Colonic mucosa (tissue), 4 donors: ENCODE measurements at regions not wholly inside any gene's neighbourhood (a gene's known extent, or its start where the extent isn't known, plus 50 kb on each side); places are given as distances from the start of the nearest gene placed in this dataset.

ENCODE experiments used
- DNase-seq: peaks from one replicate; pipeline ENCODE4 v3.0.0-alpha.2; 2020
- H3K27ac ChIP-seq: fragments of 200-600 bp; one replicate; pipeline ENCODE4 v1.8.0; 2021
- H3K27me3 ChIP-seq: fragments of 200-600 bp; one replicate; pipeline ENCODE4 v1.8.0; 2021
- H3K36me3 ChIP-seq: fragments of 200-600 bp; one replicate; pipeline ENCODE4 v1.8.0; 2021
- H3K4me1 ChIP-seq: fragments of 200-600 bp; one replicate; pipeline ENCODE4 v1.8.0; 2021; ENCODE audit warnings: mild to moderate bottlenecking
- H3K4me3 ChIP-seq: fragments of 200-600 bp; one replicate; pipeline ENCODE4 v1.8.0; 2021
- H3K9ac ChIP-seq, 2 donors: one replicate each; pipeline ENCODE4 v1.7.0; 2013; ENCODE audit warnings: control low read depth in 2 of 2, low read depth in 2 of 2, low read length in 2 of 2
- H3K9me3 ChIP-seq: fragments of 200-600 bp; one replicate; pipeline ENCODE4 v1.8.0; 2021
- intact Hi-C: fragments of 100-400 bp; cut with DNase I; formaldehyde crosslinking; loops from one replicate; pipeline ENCODE4 v1.14.1; 2022
- TF ChIP-seq, protein P1 (sequence below): fragments of 200-600 bp; IDR thresholded peaks from one replicate; pipeline ENCODE4 v1.8.0; 2022; ENCODE audit warnings: antibody characterized with exemption, mild to moderate bottlenecking
- donor health status: healthy.
- donor health status: DM: no; HTN: no; CAD: no.
- donor health status: DM: no; HTN: no; CAD: no.

DNA sequence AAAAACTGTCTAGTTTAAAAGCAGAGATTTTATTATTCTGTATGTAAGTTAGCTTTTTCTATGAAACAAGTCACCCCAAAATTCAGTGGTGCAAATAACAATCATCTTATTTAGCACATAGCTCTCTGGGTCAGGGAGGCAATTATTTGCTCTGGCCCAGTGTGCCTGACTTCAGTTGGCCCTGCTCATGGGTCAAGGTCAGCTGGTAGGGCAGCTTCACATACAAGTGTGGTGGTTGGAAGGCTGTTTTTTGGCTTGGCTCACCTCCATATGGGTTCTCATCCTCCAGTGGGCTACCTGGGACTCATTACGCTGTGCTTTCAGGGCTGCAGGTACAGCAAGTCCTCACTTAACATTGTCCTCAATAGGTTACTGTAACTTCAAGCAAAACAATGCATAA lies 228.6 kb downstream of the NR2F2 start:
- intact Hi-C loops = no loop called here
- H3K27me3 ChIP-seq = no peaks in the 10 kb centered on the region

DNA sequence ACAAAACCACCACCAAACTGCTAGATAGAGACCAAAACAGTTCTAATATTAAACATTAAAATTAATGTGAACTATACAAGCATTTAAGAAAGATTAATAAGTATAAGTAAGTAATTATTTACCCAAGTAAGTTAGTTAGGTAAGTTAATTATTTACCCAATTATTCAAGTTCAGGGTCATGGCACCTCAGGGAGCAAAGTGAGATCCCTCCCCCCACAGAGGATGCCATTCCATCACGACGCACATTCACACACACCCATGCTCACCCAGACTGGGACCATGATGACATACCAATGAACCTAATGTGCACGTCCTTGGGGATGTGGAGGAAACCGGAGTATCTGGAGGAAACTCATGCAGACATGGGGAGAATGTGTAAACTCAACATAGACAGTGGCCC lies 229.1 kb downstream of the NR2F2 start:
- H3K4me1 ChIP-seq = no peaks in the 10 kb centered on the region
- no peak overlapping the region for H3K4me3 ChIP-seq
- intact Hi-C loops = no loop called here
- no peaks in the 10 kb centered on the region for H3K36me3 ChIP-seq
- DNase-seq = no peak
- H3K9me3 ChIP-seq = no peaks in the 10 kb centered on the region
- H3K27ac ChIP-seq = no peak overlapping the region
- TF ChIP-seq, protein P1, sequence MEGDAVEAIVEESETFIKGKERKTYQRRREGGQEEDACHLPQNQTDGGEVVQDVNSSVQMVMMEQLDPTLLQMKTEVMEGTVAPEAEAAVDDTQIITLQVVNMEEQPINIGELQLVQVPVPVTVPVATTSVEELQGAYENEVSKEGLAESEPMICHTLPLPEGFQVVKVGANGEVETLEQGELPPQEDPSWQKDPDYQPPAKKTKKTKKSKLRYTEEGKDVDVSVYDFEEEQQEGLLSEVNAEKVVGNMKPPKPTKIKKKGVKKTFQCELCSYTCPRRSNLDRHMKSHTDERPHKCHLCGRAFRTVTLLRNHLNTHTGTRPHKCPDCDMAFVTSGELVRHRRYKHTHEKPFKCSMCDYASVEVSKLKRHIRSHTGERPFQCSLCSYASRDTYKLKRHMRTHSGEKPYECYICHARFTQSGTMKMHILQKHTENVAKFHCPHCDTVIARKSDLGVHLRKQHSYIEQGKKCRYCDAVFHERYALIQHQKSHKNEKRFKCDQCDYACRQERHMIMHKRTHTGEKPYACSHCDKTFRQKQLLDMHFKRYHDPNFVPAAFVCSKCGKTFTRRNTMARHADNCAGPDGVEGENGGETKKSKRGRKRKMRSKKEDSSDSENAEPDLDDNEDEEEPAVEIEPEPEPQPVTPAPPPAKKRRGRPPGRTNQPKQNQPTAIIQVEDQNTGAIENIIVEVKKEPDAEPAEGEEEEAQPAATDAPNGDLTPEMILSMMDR = no peak
- no peak overlapping the region for H3K9ac ChIP-seq
- no peaks in the 10 kb centered on the region for H3K27me3 ChIP-seq

More for the DNA sequence above, 228.6 kb downstream of the NR2F2 start:
- TF ChIP-seq, protein P1 = no peak
- DNase-seq = no peak
- Histone ChIP-seq H3K4me3 (no peak overlapping the region), H3K9me3 (no peaks in the 10 kb centered on the region), H3K27ac (no peak overlapping the region), H3K36me3 (no peaks in the 10 kb centered on the region), H3K4me1 (no peaks in the 10 kb centered on the region), H3K9ac (no peak overlapping the region)

DNA sequence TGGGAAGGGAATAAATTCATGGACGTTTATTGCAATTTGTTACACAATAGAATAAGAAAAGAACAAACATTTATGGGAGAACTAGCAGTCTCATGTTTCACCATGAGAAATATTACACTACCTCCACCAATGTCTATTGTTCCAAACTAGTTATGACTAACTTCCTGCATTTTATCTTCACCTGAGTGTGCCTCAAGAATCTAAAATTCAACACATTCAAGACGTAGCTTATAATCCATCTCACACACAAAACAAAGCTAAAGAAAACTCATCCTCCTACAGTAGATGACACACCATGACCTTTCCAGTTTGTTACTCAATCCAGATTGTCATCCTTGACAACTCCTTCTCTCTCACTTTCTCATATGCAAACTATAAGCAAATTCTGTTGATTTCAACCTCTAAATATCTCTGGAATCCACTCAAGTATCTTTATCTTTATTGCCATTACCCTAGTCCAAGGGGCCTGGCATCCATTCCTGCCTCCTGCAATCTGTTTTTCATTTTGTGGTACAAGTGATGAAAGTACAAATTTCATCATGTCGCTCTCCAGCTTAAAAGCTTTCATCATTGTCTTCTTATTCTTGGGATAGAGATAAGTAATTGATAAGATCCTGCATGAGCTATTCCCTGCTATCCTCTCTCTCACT lies 229.9 kb downstream of the NR2F2 start:
- no peaks in the 10 kb centered on the region for H3K4me1 ChIP-seq
- no peaks in the 10 kb centered on the region for H3K36me3 ChIP-seq
- intact Hi-C loops = no loop called here
- H3K4me3 ChIP-seq = no peak overlapping the region
- no peak for DNase-seq
- H3K27me3 ChIP-seq = no peaks in the 10 kb centered on the region
- H3K9me3 ChIP-seq = no peaks in the 10 kb centered on the region
- no peak overlapping the region for H3K27ac ChIP-seq
- TF ChIP-seq, protein P1 = no peak
- no peak overlapping the region for H3K9ac ChIP-seq

DNA sequence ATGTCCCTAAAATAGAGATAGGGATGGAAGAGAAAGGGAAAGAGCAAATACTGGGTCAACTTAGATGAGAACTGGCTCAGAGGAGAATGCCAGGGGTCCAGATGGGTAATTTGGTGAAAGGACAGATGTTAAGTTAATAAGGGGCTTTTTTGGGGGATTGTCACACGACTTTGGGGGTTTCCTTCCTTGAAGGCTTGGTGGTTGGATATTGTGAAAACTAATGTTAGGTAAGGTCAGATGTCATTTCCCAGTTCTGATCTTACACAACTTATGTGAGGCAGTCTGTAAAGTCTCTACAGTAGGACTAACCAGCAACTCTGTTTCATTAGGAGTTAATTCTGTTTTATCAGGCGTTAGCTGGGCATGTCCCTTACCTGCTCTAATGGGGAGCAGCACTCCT lies 231.1 kb downstream of the NR2F2 start:
- Histone ChIP-seq H3K36me3 (no peaks in the 10 kb centered on the region), H3K27me3 (no peaks in the 10 kb centered on the region), H3K4me3 (no peak overlapping the region), H3K4me1 (no peaks in the 10 kb centered on the region), H3K9ac (no peak overlapping the region), H3K9me3 (no peaks in the 10 kb centered on the region), H3K27ac (no peak overlapping the region)
- TF ChIP-seq, protein P1 = no peak
- intact Hi-C loops = no loop called here
- DNase-seq = no peak

DNA sequence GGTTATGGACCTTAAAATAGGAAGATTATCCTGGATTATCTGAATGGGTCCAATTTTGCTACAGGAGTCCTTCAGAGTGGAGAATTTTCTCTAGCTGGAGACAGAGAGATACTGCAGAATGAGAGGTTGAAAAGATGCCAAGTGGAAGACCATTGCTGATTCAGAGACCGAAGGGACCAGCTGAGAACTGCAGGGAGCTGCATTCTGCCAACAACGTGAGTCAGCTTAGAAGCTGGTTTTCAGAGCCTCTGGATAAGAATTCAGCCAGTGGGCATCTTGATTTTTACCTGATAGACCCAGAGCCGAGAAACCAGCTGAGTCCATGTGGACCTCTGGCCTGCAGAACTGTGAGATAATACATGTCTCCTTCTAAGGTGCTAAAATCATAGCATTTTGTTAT lies 234.0 kb downstream of the NR2F2 start:
- Histone ChIP-seq H3K27ac (no peak overlapping the region), H3K9ac (no peak overlapping the region), H3K36me3 (no peaks in the 10 kb centered on the region), H3K4me1 (no peaks in the 10 kb centered on the region), H3K27me3 (no peaks in the 10 kb centered on the region), H3K9me3 (no peaks in the 10 kb centered on the region), H3K4me3 (no peak overlapping the region)
- TF ChIP-seq, protein P1 = no peak
- DNase-seq = no peak
- intact Hi-C loops = no loop called here
